Activated CD8-positive, alpha-beta T cell treated with anti-CD3 and anti-CD28 coated beads for 36 hours (primary cell): ENCODE measurements at regions not wholly inside any gene's neighbourhood (a gene's known extent, or its start where the extent isn't known, plus 50 kb on each side); places are given as distances from the start of the nearest gene placed in this dataset.

Experiments used
- ATAC-seq: fragments of 200-7000 bp; cut with Tn5 transposase; one replicate; pipeline ENCODE4 v1.10.0; 2021; ENCODE audit warnings: mild to moderate bottlenecking, moderate library complexity
- CTCF ChIA-PET: fragments of 350-600 bp; sonication (Branson Sonifier 250); formaldehyde crosslinking; loops from one replicate; lab custom pipeline; 2021; ENCODE audit warnings: antibody characterized with exemption; lab: Charles Lee
- POLR2A ChIA-PET: fragments of 350-600 bp; sonication (Branson Sonifier 250); formaldehyde crosslinking; loops from one replicate; lab custom pipeline; 2021; ENCODE audit warnings: antibody characterized with exemption; lab: Charles Lee
- DNase-seq: peaks from one replicate; pipeline ENCODE4 v3.0.0-alpha.2; 2020
- H3K27ac Mint-ChIP-seq: one replicate; pipeline ENCODE4 v1.8.0; 2021; ENCODE audit warnings: mild to moderate bottlenecking, mixed read lengths
- H3K27me3 Mint-ChIP-seq: one replicate; pipeline ENCODE4 v1.8.0; 2021; ENCODE audit warnings: mixed read lengths
- H3K36me3 Mint-ChIP-seq: one replicate; pipeline ENCODE4 v1.8.0; 2021; ENCODE audit warnings: low read depth, mixed read lengths
- H3K4me1 Mint-ChIP-seq: one replicate; pipeline ENCODE4 v1.8.0; 2021; ENCODE audit warnings: low read depth, mixed read lengths
- H3K4me3 Mint-ChIP-seq: one replicate; pipeline ENCODE4 v1.8.0; 2021; ENCODE audit warnings: mild to moderate bottlenecking, moderate library complexity, mixed read lengths
- H3K9me3 Mint-ChIP-seq: one replicate; pipeline ENCODE4 v1.8.0; 2021; ENCODE audit warnings: mixed read lengths
- intact Hi-C: fragments of 100-400 bp; cut with micrococcal nuclease; formaldehyde crosslinking; loops from one replicate; pipeline ENCODE4 v1.10.0; 2022
- TF ChIP-seq, protein P1 (sequence below): fragments of 200-600 bp; IDR thresholded peaks from one replicate; pipeline ENCODE4 v1.8.0; 2022; ENCODE audit warnings: antibody characterized with exemption, mild to moderate bottlenecking

DNA sequence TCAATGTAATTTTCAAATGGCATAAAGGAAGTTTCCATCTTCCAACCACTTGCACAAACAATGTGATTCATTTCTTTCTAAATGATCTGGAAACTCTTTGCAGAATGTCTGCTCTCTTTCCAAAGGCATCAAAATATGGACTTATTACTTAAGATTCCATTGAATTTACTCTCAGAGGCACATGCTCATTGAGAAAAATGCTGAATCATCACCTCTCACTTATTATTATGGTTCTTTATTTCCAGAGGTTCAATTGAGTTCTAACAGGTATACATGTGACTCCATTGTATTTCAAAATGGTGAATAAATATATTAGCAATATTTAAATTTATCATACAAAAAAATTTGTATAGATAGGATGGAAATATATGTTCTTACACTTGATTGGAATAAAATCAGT, 1140.6 kb downstream of the EFNA5 start:
- Mint-ChIP-seq H3K4me1 (no peaks in the 10 kb centered on the region), H3K9me3 (peaks cover 7% of the 10 kb centered on the region), H3K27ac (no peak overlapping the region), H3K27me3 (no peaks in the 10 kb centered on the region), H3K36me3 (no peaks in the 10 kb centered on the region), H3K4me3 (no peak overlapping the region)
- ChIA-PET POLR2A (no interaction called here), CTCF (no interaction called here)
- TF ChIP-seq, protein P1, sequence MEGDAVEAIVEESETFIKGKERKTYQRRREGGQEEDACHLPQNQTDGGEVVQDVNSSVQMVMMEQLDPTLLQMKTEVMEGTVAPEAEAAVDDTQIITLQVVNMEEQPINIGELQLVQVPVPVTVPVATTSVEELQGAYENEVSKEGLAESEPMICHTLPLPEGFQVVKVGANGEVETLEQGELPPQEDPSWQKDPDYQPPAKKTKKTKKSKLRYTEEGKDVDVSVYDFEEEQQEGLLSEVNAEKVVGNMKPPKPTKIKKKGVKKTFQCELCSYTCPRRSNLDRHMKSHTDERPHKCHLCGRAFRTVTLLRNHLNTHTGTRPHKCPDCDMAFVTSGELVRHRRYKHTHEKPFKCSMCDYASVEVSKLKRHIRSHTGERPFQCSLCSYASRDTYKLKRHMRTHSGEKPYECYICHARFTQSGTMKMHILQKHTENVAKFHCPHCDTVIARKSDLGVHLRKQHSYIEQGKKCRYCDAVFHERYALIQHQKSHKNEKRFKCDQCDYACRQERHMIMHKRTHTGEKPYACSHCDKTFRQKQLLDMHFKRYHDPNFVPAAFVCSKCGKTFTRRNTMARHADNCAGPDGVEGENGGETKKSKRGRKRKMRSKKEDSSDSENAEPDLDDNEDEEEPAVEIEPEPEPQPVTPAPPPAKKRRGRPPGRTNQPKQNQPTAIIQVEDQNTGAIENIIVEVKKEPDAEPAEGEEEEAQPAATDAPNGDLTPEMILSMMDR = no peak
- DNase-seq (no peak), ATAC-seq (no peak)
- intact Hi-C loops = no loop called here

DNA sequence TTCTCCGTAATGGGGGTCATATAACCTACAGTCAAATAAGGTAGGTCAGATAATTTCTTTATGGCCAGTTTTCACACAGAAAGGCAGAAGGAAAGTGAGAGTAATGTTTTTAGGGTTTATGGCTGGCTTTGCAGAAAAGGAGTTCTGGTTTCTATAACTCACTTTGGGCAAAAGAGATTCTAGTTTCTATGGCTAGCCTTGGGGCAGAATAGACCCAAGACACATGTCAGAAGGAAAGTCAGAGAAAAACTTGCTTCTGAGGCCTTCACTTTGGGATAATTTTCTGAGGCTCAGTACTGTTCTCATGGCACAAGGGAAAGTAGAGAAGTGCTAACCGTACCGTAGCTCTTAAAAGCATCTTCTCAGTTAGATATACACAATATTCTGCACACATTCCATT, 1145.3 kb downstream of the EFNA5 start:
- H3K27me3 Mint-ChIP-seq = no peaks in the 10 kb centered on the region
- ChIA-PET CTCF (no interaction called here), POLR2A (no interaction called here)
- H3K4me1 Mint-ChIP-seq = no peaks in the 10 kb centered on the region
- H3K9me3 Mint-ChIP-seq = peaks cover 8% of the 10 kb centered on the region
- ATAC-seq = no peak
- no peak overlapping the region for H3K27ac Mint-ChIP-seq
- DNase-seq = no peak
- no peak overlapping the region for H3K4me3 Mint-ChIP-seq
- no peaks in the 10 kb centered on the region for H3K36me3 Mint-ChIP-seq
- intact Hi-C loops = no loop called here
- TF ChIP-seq, protein P1 = no peak

DNA sequence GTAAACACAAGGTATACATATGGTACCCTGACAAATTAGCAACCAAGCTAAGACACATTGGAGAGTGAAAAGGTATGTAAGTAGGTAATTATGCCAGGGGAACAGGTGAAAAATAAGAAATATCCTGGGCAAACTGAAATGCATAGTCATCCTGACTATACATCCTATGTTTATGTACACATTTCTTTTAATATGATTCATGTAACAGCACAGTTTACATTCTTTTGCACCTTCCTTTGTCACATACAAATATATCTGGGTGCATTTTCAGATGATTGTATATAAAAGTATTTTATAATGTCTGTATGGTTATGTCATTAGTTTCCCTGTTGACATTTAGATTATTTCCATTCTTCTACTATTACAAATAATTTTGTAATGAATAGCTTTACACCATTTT, 1146.9 kb downstream of the EFNA5 start:
- CTCF ChIA-PET = no interaction called here
- Mint-ChIP-seq H3K27ac (no peak overlapping the region), H3K36me3 (no peaks in the 10 kb centered on the region), H3K9me3 (peaks cover 8% of the 10 kb centered on the region), H3K4me3 (no peak overlapping the region), H3K27me3 (no peaks in the 10 kb centered on the region), H3K4me1 (no peaks in the 10 kb centered on the region)
- TF ChIP-seq, protein P1 = no peak
- DNase-seq = no peak
- POLR2A ChIA-PET = no interaction called here
- intact Hi-C loops = no loop called here
- no peak for ATAC-seq

DNA sequence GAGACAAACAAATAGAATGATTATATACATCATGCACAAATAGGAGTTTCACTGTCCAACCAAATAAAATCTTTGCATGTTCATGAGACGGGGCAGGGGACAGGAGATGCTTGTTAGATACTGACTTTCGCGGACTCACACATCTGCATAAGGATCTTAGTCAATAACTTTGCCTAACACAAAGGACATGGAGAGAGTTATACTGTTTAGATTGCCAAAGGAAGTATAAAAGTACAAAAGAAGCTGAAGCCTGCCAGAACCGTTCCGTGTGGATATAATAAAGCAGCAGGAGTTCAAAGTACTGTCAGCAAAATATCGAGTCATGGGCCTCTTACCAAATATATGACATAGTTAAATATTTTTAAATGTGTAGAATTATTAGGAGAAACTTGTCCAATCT, 1148.4 kb downstream of the EFNA5 start:
- Mint-ChIP-seq H3K4me3 (no peak overlapping the region), H3K27me3 (no peaks in the 10 kb centered on the region), H3K27ac (no peak overlapping the region), H3K9me3 (peaks cover 8% of the 10 kb centered on the region), H3K4me1 (no peaks in the 10 kb centered on the region), H3K36me3 (no peaks in the 10 kb centered on the region)
- ChIA-PET CTCF (no interaction called here), POLR2A (no interaction called here)
- TF ChIP-seq, protein P1 = no peak
- DNase-seq (no peak), ATAC-seq (no peak)
- intact Hi-C loops = no loop called here

DNA sequence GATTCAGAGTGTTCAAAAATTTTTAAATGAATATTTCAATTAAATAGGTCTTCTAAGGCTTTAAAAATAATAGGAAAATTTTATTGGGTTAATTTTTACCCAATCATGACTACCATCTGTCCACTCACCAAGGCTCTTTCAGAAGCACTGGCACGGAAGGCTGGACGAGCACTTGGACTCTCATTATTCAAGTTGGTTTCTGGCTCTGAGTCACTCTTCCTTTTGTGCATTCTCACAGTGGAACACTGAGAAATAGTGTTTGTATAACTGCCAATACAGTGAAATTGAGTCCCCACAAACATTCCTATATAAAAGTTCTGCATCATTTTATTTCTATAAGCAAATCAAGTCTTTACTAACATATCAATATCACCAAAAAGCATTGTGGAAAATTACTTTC, 1149.0 kb downstream of the EFNA5 start:
- no peak for DNase-seq
- Mint-ChIP-seq H3K27ac (no peak overlapping the region), H3K4me1 (no peaks in the 10 kb centered on the region), H3K4me3 (no peak overlapping the region), H3K9me3 (peaks cover 8% of the 10 kb centered on the region), H3K36me3 (no peaks in the 10 kb centered on the region), H3K27me3 (no peaks in the 10 kb centered on the region)
- POLR2A ChIA-PET = no interaction called here
- CTCF ChIA-PET = no interaction called here
- ATAC-seq = no peak
- intact Hi-C loops = no loop called here
- TF ChIP-seq, protein P1 = no peak
